Stimulated activated CD8-positive, alpha-beta memory T cell treated with anti-CD3 and anti-CD28 coated beads, Interleukin-2, amount 100 ng/mL, for 48 hours (primary cell): ENCODE measurements at regions not wholly inside any gene's neighbourhood (a gene's known extent, or its start where the extent isn't known, plus 50 kb on each side); places are given as distances from the start of the nearest gene placed in this dataset.

Experiments used
- DNase-seq, 2 donors: peaks; one replicate each; pipeline ENCODE4 v3.0.0-alpha.2; 2020; ENCODE audit warnings: low read depth in 2 of 2

- no peak for DNase-seq
Observed at GRCh38 chr13:52975969-52976368, 52.6 kb upstream of the OLFM4 start.

DNA sequence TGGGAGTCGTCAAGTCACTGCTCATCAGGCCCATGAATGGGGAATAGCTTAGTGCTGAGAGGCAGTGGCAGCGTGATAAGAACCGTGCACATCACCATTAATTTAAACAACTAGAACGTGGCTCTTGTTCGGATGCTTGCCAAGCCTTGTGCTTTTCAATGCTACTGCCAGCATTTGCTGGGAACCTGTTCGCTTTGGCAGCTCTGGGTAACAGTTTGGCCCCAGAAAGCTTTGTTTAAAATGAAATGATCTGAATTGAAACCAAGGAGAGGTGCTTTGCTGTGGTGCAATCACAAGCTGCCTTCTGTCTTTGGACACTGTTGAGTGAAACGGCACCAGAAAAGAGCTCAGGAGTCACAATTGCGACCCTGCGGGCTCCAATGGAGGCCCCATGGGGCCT lies 53.5 kb upstream of the OLFM4 start:
- DNase-seq: no peak

DNA sequence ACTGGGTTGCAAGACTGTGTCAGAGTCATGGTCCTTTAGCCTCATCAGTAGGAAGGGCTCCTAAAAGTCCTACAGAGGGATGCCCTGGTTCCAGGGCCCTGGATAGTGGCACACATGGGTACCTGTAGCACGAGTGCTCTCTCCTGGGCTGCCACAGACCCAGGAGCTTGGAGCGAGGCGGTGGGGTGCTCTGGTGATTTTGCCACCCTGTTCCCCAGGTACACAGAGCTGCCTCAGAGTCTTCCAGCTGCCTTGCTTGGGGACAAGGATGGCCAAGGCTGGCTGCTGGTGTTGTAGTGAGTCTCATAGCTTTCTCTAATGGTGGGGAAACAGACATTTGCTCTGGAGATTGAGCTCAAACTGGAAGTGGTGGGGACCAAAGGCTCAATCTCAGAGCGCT lies 53.9 kb upstream of the OLFM4 start:
- DNase-seq: no peak

GRCh38 chr13:52969373-52969772 lies 59.2 kb upstream of the OLFM4 start:
- DNase-seq: no peak

DNA sequence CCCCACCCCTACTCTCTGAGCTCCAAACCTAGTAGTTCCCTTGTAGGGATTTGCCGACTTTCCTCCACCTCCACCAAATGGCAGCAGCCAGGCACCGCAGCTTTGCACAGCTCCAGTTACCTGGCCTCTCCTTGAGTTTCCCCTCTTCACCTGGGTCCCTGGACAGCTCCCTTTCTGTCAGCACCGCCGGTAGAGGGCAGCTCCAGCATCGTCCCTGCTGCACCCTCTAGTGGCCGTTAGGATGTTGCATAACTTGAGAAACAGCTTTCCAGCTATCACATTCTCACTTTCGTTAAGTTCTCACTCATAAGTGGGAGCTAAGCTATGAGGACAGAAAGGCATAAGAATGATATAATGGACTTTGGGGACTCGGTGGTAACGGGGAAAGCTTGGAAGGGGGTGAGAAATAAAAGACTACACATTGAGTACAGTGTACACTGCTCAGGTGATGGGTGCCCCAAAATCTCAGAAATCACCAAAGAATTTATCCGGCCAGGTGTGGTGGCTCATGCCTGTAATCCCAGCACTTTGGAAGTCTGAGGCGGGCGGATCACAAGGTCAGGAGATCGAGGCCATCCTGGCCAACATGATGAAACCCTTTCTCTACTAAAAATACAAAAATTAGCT lies 60.4 kb upstream of the OLFM4 start:
- DNase-seq: peak; percentile 34 to 48

DNA sequence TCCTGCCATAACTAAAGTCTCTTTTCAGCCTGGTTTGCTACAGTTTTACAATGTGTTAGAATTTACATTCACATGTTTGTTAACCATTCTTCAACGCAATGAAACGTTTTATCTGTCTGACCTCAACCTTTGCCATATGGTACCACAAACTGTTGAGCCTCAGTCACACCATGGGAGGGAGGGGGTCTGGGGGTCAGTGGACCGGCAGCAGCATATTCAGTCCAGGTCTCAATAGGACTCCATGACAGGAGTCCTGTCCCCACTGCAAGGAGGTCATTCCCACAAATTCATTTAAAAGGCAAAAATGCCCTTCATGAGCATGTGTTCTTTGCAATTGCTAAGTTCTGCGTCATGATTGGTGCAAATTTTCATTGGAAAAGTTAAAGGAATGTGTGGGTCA lies 66.6 kb upstream of the OLFM4 start:
- DNase-seq: no peak

DNA sequence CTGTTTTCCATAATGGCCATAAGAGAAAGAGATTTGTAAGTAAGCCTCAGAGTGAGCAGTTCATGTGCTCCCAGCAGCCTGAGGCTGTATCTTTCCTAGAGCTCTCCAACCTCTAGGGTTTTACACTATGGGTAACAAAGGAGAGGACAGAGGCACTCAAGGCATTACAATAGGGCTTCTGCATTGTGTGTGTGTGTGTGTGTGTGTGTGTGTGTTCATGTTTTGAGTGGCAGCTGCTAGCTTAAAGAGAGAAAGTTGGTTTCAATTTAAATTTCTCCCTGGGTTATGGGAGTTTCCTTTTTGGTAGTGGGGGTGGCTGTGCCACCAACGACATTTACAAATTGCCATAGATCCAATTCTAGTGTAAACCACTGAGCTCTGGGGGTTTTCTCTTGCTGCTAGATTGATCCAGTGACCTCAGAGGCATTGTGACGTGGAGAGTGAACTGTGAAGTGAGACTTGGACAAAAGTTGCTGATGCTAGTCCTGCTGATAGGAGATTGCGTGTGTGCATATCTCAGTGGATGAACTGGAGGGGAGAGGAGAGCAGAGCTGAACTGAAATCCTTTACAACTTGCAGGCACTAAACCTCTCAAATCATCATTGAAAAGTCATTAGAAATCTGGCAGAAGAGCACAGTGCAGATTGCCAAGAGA lies 67.2 kb upstream of the OLFM4 start:
- DNase-seq: no peak

GRCh38 chr13:52955472-52955874 lies 73.1 kb upstream of the OLFM4 start:
- DNase-seq: no peak

DNA sequence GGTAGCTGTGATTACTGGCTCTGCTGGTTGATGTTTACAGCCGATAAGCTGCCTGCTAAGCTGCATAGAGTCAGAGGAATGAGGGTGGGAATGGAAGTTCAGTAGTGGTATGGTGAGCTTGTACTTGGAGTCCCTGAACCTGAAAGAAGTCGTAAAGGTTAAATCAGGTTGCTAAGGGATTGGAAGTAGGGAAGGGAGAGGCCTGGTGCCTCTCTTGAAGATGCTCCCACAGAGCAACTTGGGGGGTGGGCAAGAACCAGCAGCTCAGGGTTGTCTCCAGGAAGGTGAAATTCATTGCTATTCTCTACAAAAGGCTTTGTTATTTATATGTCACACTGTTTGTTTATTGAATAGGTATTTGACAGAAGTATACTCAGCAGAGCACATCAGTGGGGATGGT lies 73.8 kb upstream of the OLFM4 start:
- no peak for DNase-seq

DNA sequence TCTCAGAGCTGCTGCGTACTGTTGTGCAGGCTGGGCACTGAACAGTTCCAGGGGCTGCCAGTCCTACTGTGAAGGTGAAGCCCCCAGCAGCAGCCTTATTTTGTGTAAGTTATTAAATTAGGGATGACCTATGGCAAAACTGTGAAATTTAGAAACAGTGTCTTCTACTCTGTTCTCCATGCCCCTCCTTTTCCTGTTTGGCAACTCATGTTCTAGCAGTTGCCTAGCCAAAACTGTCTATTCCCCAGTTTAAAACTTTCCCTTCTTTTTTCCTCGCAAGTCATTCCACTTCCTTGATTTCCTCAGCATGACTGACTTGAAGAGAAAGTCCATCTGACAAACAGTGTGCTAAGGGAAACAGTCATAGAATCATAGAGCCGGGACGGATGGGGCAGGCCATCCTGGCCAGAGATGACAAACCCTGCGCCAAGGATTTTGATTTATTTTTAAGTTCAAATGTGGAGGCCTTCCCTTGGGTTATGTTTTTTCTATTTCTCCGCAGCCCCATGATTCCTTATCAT lies 78.1 kb upstream of the OLFM4 start:
- DNase-seq: no peak

- no peak for DNase-seq
Observed at GRCh38 chr13:52949742-52950141, 78.9 kb upstream of the OLFM4 start.

- no peak for DNase-seq
Observed at GRCh38 chr13:52949044-52949443, 79.6 kb upstream of the OLFM4 start.

DNA sequence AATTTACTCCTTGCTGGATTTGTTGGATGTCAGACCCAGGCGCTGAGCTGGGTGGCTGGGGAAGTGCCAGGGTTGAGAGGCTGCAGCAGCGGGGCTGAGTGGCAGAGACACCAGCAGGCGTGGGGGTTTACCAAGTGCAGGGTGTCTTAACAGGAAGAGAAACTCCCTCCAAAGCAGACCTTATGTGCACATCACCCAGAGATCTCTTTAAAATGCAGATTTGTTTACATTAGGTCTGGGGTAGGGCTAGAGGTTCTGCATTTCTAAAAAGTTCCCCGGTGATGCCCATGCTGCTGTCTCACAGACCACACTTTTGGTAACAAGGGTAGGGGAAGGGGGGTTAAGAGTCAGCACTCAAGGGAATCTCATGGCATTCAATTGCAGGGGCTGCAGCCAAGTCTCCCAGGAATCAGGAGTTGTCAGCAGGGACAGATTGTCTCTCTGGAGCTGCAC lies 80.7 kb upstream of the OLFM4 start:
- DNase-seq: no peak

GRCh38 chr13:52945348-52945747 lies 83.3 kb upstream of the OLFM4 start:
- DNase-seq: no peak

DNA sequence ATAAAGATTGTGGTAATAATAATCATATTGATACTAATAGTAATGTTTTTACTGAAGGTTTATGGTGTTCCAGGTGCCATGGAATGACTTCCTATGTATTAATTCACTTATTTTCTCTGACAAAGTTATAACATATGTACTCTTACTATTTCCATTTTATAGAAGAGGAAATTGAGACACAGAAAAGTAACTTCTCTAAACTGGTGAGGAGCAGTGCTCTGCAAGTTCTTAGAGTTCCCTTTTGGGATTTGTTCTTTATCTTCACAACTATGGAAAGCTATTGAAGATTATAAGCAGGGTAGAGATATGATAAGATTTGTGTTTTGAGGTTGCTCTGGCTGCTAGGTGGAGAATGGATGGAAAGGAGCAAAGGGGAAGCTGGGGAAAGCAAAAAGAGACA lies 83.9 kb upstream of the OLFM4 start:
- no peak for DNase-seq

- no peak for DNase-seq
Observed at GRCh38 chr13:52938065-52938464, 89.6 kb upstream of the PCDH8 start.

- no peak for DNase-seq
Observed at GRCh38 chr13:52936806-52937205, 88.4 kb upstream of the PCDH8 start.

- DNase-seq: no peak
Observed at GRCh38 chr13:52934258-52934657, 85.8 kb upstream of the PCDH8 start.

DNA sequence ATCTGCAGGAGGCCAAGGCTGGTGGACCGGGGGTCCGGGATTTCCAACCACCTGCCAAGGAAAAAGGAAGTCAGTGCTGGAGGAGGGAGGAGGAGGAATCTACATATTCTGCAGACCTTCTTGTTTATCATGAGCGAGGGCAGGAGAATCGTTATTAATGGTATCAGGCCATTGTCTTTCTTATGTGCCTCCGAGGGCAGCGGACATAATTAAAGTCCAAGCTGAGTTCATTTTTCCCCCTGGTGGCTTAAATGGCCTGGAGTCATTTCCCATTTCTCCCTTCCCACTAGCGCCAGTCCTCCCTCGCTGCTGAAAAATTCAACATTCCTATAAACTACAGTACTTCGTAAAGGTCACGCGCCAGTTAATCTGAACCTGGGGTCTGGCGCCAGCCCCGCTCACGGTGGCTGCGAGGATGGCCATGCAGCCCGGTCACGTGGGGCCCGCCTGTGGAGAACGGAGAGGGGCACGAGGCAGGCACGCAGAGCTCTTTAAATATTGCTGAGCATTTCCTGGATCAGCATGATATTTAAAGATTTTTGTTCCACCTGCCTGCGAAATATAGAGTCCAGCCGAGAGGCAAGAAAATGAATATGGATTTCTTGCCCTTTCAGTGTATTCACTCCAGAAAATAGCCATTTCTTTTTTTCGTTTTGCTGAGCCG lies 85.2 kb upstream of the PCDH8 start:
- no peak for DNase-seq

- DNase-seq: no peak
Observed at GRCh38 chr13:52933099-52933498, 84.7 kb upstream of the PCDH8 start.

- DNase-seq: no peak
Observed at GRCh38 chr13:52932649-52933048, 84.2 kb upstream of the PCDH8 start.

DNA sequence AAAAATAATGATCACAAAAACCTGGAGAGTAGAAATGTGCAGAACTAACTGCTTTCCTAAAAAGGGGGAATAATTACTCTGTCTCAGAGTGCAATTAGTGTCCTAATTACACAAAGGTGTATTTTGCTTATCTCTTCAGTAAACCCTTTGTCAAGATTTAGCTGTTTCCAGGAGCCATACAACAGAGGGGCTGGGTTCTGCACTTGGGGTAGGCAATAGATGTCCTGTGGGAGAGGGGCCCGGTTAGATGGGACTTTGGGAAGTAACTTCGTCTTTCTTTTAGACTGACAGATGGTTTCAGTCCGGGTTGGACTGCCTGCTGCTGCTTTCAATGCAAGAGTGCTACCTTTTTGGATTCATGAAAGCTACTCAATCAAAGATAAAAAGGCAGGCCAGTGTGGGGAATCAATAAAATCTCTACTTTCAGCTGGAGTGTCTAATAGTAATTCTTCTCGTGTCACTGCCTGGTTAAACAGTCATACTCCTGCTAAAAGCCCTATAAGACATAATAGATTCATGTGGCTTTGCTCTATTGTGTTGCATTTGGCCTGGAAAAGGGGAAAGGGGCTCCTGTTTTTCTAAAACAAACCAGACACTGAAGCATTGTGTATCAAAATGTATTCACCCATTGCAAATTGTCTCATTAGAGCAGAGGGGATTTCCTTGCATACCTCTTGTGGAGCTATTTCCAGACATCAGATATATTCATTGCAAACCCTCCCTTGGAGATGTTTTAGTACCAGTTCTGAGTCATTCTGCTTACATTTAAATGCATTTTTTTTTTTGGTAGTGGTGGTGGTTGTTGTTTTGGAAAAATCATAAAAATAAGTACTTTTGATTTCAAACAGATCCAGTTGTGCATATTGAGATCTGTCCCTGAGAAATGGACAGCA lies 83.3 kb upstream of the PCDH8 start:
- DNase-seq: no peak
